SU-DHL-6 (cell line): ENCODE measurements at regions not wholly inside any gene's neighbourhood (a gene's known extent, or its start where the extent isn't known, plus 50 kb on each side); places are given as distances from the start of the nearest gene placed in this dataset.

Source experiments
- H2AFZ ChIP-seq: fragments of 200-600 bp; sonication (generic); 2 replicates; pipeline ENCODE4 v1.6.1; 2014; ENCODE audit warnings: low read depth, mild to moderate bottlenecking, moderate library complexity, mixed read lengths, antibody characterized with exemption, low read length; ENCODE audit not compliant: severe bottlenecking
- H3F3A ChIP-seq: fragments of 200-600 bp; shearing (Covaris generic); 2 replicates; pipeline ENCODE4 v1.6.0; 2016; ENCODE audit warnings: antibody characterized with exemption, mild to moderate bottlenecking; ENCODE audit not compliant: insufficient read depth
- H3K27ac ChIP-seq: fragments of 200-600 bp; sonication (generic); 2 replicates; pipeline ENCODE4 v1.5.1; 2016; ENCODE audit warnings: low read depth, mild to moderate bottlenecking, low read length, moderate library complexity, mixed read lengths
- H3K27me3 ChIP-seq: fragments of 200-600 bp; sonication (generic), shearing (Covaris generic); 2 replicates; pipeline ENCODE4 v1.6.0; 2014; ENCODE audit warnings: mild to moderate bottlenecking, low read length
- H3K36me3 ChIP-seq: fragments of 200-600 bp; sonication (generic); 2 replicates; pipeline ENCODE4 v1.6.1; 2014; ENCODE audit warnings: mild to moderate bottlenecking, low read length, mixed read lengths
- H3K4me2 ChIP-seq: fragments of 300-600, 200-600 bp; shearing (Covaris generic), sonication (generic); 2 replicates; pipeline ENCODE4 v1.6.0; 2014; ENCODE audit warnings: low read length, low read depth, mild to moderate bottlenecking; ENCODE audit not compliant: poor library complexity, severe bottlenecking
- H3K4me3 ChIP-seq: fragments of 200-600 bp; sonication (generic); 2 replicates; pipeline ENCODE4 v1.5.1; 2014; ENCODE audit warnings: antibody characterized with exemption, low read length, mild to moderate bottlenecking, mixed read lengths; ENCODE audit not compliant: insufficient read depth, poor library complexity, severe bottlenecking
- H3K79me2 ChIP-seq: fragments of 200-600 bp; sonication (generic); 2 replicates; pipeline ENCODE4 v1.6.1; 2014; ENCODE audit warnings: mild to moderate bottlenecking, low read length, moderate library complexity; ENCODE audit not compliant: insufficient read depth
- H3K9ac ChIP-seq: fragments of 200-600 bp; sonication (generic); 2 replicates; pipeline ENCODE4 v1.7.0; 2014; ENCODE audit warnings: mild to moderate bottlenecking, low read length
- H3K9me2 ChIP-seq: fragments of 200-600 bp; sonication (generic); replicated peaks from 2 replicates; pipeline ENCODE4 v1.6.1; 2014; ENCODE audit warnings: low read length; ENCODE audit not compliant: insufficient read depth
- H3K9me3 ChIP-seq: fragments of 200-600 bp; sonication (generic); 2 replicates; pipeline ENCODE4 v1.6.1; 2014; ENCODE audit warnings: low read length, mixed read lengths; ENCODE audit not compliant: insufficient read depth
- H4K20me1 ChIP-seq: fragments of 200-600 bp; sonication (generic); 2 replicates; pipeline ENCODE4 v1.6.1; 2014; ENCODE audit warnings: low read depth, mild to moderate bottlenecking, antibody characterized with exemption, low read length, moderate library complexity, mixed read lengths
- EZH2phosphoT487 ChIP-seq: fragments of 200-600 bp; sonication (generic), shearing (Covaris generic); conservative IDR thresholded peaks from 2 replicates; pipeline ENCODE4 v1.6.1; 2018; ENCODE audit warnings: mild to moderate bottlenecking, antibody characterized with exemption, low read length, moderate library complexity, mixed read lengths
- TF ChIP-seq, protein P1 (sequence below): fragments of 200-600 bp; sonication (generic); IDR thresholded peaks from one replicate; pipeline ENCODE4 v1.5.1; 2017; ENCODE audit warnings: antibody characterized with exemption, mild to moderate bottlenecking, low read length, moderate library complexity; ENCODE audit not compliant: insufficient read depth, poor library complexity, severe bottlenecking

- TF ChIP-seq, protein P1, sequence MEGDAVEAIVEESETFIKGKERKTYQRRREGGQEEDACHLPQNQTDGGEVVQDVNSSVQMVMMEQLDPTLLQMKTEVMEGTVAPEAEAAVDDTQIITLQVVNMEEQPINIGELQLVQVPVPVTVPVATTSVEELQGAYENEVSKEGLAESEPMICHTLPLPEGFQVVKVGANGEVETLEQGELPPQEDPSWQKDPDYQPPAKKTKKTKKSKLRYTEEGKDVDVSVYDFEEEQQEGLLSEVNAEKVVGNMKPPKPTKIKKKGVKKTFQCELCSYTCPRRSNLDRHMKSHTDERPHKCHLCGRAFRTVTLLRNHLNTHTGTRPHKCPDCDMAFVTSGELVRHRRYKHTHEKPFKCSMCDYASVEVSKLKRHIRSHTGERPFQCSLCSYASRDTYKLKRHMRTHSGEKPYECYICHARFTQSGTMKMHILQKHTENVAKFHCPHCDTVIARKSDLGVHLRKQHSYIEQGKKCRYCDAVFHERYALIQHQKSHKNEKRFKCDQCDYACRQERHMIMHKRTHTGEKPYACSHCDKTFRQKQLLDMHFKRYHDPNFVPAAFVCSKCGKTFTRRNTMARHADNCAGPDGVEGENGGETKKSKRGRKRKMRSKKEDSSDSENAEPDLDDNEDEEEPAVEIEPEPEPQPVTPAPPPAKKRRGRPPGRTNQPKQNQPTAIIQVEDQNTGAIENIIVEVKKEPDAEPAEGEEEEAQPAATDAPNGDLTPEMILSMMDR = no peak
- no peak overlapping the region for H3K27ac ChIP-seq
- H4K20me1 ChIP-seq = no peaks in the 10 kb centered on the region
- H3K4me2 ChIP-seq = no peak overlapping the region
- no peaks in the 10 kb centered on the region for H3K79me2 ChIP-seq
- H3K9me3 ChIP-seq = no peaks in the 10 kb centered on the region
- H2AFZ ChIP-seq = no peak overlapping the region
- H3K36me3 ChIP-seq = no peaks in the 10 kb centered on the region
- no peak overlapping the region for H3K4me3 ChIP-seq
- no peaks in the 10 kb centered on the region for H3K9me2 ChIP-seq
- H3K27me3 ChIP-seq = no peaks in the 10 kb centered on the region
- H3K9ac ChIP-seq = no peak overlapping the region
- no peaks in the 10 kb centered on the region for H3F3A ChIP-seq
Measured at GRCh38 chr3:161800985-161801559, 304.5 kb downstream of the OTOL1 start.

DNA sequence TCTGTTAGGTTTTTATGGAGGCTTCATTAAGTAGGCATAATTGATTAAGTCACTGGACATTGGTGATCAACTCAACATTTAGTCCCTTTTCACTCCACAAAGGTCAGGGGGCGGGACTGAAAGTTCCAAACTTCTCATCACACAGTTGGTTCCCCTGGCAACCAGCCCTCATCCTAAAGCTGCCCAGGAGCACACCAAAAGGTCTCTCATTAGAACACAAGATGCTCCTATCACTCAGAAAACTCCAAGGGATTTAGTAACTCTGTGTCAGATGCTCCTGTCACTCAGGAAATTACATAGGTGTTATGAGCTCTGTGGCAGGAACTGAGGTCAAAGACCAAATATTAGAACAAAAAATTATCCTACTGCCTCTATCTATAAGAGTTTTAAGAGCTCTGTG, 321.5 kb downstream of the OTOL1 start:
- Histone ChIP-seq H3K4me3 (no peak overlapping the region), H3F3A (no peaks in the 10 kb centered on the region), H3K27ac (no peak overlapping the region), H3K27me3 (no peaks in the 10 kb centered on the region), H3K4me2 (no peak overlapping the region), H4K20me1 (no peaks in the 10 kb centered on the region), H3K9ac (no peak overlapping the region), H3K79me2 (no peaks in the 10 kb centered on the region), H2AFZ (no peak overlapping the region), H3K36me3 (no peaks in the 10 kb centered on the region), H3K9me2 (no peaks in the 10 kb centered on the region), H3K9me3 (no peaks in the 10 kb centered on the region)
- no peak for TF ChIP-seq EZH2phosphoT487
- TF ChIP-seq, protein P1 = no peak

GRCh38 chr3:161821591-161821990, 325.0 kb downstream of the OTOL1 start:
- H3K9ac ChIP-seq = no peak overlapping the region
- no peaks in the 10 kb centered on the region for H3K36me3 ChIP-seq
- H3K4me2 ChIP-seq = no peak overlapping the region
- H3K79me2 ChIP-seq = no peaks in the 10 kb centered on the region
- no peak overlapping the region for H2AFZ ChIP-seq
- H3K4me3 ChIP-seq = no peak overlapping the region
- H3K9me2 ChIP-seq = no peaks in the 10 kb centered on the region
- no peaks in the 10 kb centered on the region for H3K27me3 ChIP-seq
- H3K27ac ChIP-seq = no peak overlapping the region
- no peaks in the 10 kb centered on the region for H4K20me1 ChIP-seq
- H3K9me3 ChIP-seq = no peaks in the 10 kb centered on the region
- TF ChIP-seq, protein P1 = no peak
- no peak for TF ChIP-seq EZH2phosphoT487
- H3F3A ChIP-seq = no peaks in the 10 kb centered on the region

- Histone ChIP-seq H3K4me2 (no peak overlapping the region), H3K79me2 (no peaks in the 10 kb centered on the region), H3K4me3 (no peak overlapping the region), H3K9me2 (no peaks in the 10 kb centered on the region), H3K9me3 (no peaks in the 10 kb centered on the region), H3F3A (no peaks in the 10 kb centered on the region), H2AFZ (no peak overlapping the region), H3K9ac (no peak overlapping the region), H3K27me3 (no peaks in the 10 kb centered on the region), H4K20me1 (no peaks in the 10 kb centered on the region), H3K27ac (no peak overlapping the region), H3K36me3 (no peaks in the 10 kb centered on the region)
- no peak for TF ChIP-seq EZH2phosphoT487
- TF ChIP-seq, protein P1 = no peak
Measured at GRCh38 chr3:161822291-161822690, 325.7 kb downstream of the OTOL1 start.
